ENCODE measurements at regions not wholly inside any gene's neighbourhood (a gene's known extent, or its start where the extent isn't known, plus 50 kb on each side); places are given as distances from the start of the nearest gene placed in this dataset.

DNA sequence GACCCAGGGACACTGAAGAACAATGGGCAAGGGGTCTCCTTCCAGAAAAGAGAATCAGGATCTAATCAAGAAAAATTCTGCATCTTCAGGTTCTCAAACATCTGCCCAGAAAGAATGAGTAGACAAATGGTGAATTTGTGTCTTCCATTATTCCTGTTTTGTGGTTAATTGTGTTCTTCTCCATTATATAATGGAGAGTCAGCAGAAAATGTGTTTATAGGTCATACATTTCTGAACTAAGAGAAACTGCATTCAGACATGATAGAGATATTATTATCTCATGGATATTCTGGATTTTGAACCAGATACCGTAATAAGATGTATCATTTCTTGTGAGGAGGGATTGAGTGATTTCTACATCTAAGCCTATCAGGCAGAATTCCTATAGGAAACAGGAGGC lies 581.7 kb upstream of the JAG1 start:
- no peak for ATAC-seq
- TF ChIP-seq, protein P1, sequence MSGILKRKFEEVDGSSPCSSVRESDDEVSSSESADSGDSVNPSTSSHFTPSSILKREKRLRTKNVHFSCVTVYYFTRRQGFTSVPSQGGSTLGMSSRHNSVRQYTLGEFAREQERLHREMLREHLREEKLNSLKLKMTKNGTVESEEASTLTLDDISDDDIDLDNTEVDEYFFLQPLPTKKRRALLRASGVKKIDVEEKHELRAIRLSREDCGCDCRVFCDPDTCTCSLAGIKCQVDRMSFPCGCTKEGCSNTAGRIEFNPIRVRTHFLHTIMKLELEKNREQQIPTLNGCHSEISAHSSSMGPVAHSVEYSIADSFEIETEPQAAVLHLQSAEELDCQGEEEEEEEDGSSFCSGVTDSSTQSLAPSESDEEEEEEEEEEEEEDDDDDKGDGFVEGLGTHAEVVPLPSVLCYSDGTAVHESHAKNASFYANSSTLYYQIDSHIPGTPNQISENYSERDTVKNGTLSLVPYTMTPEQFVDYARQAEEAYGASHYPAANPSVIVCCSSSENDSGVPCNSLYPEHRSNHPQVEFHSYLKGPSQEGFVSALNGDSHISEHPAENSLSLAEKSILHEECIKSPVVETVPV (CRISPR knock-in tag; IDR thresholded peaks at IDR 0.05) = no peak
- no peak for TF ChIP-seq CSDC2 (CRISPR knock-in tag; IDR thresholded peaks at IDR 0.05)
- TF ChIP-seq GLIS3 (CRISPR knock-in tag; IDR thresholded peaks at IDR 0.05) = no peak
- no peak for TF ChIP-seq PPARA (CRISPR knock-in tag; IDR thresholded peaks at IDR 0.05; ENCODE audit: borderline replicate concordance)
- no peak for TF ChIP-seq ZC3H10 (CRISPR knock-in tag; IDR thresholded peaks at IDR 0.05)
- TF ChIP-seq ZFP3 (CRISPR knock-in tag; IDR thresholded peaks at IDR 0.05) = no peak
- TF ChIP-seq RARB (CRISPR knock-in tag; IDR thresholded peaks at IDR 0.05) = no peak
- TF ChIP-seq ZNF70 (CRISPR knock-in tag; IDR thresholded peaks at IDR 0.05) = no peak
- TF ChIP-seq ARNTL (CRISPR knock-in tag; IDR thresholded peaks at IDR 0.05; ENCODE audit: borderline replicate concordance, low read depth) = no peak
- no peak for TF ChIP-seq ZNF565 (CRISPR knock-in tag; conservative IDR thresholded peaks at IDR 0.05; ENCODE audit: low read depth)
- no peak for TF ChIP-seq SNAI2 (CRISPR knock-in tag; IDR thresholded peaks at IDR 0.05)
- TF ChIP-seq, protein P2, sequence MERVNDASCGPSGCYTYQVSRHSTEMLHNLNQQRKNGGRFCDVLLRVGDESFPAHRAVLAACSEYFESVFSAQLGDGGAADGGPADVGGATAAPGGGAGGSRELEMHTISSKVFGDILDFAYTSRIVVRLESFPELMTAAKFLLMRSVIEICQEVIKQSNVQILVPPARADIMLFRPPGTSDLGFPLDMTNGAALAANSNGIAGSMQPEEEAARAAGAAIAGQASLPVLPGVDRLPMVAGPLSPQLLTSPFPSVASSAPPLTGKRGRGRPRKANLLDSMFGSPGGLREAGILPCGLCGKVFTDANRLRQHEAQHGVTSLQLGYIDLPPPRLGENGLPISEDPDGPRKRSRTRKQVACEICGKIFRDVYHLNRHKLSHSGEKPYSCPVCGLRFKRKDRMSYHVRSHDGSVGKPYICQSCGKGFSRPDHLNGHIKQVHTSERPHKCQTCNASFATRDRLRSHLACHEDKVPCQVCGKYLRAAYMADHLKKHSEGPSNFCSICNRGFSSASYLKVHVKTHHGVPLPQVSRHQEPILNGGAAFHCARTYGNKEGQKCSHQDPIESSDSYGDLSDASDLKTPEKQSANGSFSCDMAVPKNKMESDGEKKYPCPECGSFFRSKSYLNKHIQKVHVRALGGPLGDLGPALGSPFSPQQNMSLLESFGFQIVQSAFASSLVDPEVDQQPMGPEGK (CRISPR knock-in tag; IDR thresholded peaks at IDR 0.05; ENCODE audit: borderline replicate concordance) = no peak
- TF ChIP-seq, protein P3, sequence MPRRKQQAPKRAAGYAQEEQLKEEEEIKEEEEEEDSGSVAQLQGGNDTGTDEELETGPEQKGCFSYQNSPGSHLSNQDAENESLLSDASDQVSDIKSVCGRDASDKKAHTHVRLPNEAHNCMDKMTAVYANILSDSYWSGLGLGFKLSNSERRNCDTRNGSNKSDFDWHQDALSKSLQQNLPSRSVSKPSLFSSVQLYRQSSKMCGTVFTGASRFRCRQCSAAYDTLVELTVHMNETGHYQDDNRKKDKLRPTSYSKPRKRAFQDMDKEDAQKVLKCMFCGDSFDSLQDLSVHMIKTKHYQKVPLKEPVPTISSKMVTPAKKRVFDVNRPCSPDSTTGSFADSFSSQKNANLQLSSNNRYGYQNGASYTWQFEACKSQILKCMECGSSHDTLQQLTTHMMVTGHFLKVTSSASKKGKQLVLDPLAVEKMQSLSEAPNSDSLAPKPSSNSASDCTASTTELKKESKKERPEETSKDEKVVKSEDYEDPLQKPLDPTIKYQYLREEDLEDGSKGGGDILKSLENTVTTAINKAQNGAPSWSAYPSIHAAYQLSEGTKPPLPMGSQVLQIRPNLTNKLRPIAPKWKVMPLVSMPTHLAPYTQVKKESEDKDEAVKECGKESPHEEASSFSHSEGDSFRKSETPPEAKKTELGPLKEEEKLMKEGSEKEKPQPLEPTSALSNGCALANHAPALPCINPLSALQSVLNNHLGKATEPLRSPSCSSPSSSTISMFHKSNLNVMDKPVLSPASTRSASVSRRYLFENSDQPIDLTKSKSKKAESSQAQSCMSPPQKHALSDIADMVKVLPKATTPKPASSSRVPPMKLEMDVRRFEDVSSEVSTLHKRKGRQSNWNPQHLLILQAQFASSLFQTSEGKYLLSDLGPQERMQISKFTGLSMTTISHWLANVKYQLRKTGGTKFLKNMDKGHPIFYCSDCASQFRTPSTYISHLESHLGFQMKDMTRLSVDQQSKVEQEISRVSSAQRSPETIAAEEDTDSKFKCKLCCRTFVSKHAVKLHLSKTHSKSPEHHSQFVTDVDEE (CRISPR knock-in tag; IDR thresholded peaks at IDR 0.05) = no peak

DNA sequence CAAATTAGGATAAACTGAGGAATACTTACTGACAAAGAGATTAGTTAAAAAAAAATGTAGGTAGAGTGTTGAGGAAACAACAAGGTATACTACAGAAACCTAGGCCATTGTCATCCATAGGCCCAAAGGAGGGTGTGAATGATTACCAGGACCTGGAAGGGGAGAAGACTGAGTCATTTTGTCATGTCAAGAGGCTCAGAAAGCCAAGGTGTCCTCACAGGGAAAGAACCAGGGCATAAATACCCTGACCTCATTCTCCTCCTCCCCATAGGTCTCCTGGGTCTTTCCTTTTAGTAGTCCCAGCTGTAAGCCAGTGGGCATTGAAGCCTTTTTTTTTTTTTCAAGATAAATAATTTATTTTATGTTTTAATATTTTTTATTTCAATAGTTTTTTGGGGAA lies 582.1 kb upstream of the JAG1 start:
- ATAC-seq = no peak
- TF ChIP-seq ZC3H10 (CRISPR knock-in tag; IDR thresholded peaks at IDR 0.05) (no peak), ESRRG (CRISPR knock-in tag; IDR thresholded peaks at IDR 0.05) (no peak), RARB (CRISPR knock-in tag; IDR thresholded peaks at IDR 0.05) (no peak), PPARA (CRISPR knock-in tag; IDR thresholded peaks at IDR 0.05; ENCODE audit: borderline replicate concordance) (no peak), BACH2 (CRISPR knock-in tag; IDR thresholded peaks at IDR 0.05; ENCODE audit: borderline replicate concordance) (no peak)
- TF ChIP-seq, protein P4, sequence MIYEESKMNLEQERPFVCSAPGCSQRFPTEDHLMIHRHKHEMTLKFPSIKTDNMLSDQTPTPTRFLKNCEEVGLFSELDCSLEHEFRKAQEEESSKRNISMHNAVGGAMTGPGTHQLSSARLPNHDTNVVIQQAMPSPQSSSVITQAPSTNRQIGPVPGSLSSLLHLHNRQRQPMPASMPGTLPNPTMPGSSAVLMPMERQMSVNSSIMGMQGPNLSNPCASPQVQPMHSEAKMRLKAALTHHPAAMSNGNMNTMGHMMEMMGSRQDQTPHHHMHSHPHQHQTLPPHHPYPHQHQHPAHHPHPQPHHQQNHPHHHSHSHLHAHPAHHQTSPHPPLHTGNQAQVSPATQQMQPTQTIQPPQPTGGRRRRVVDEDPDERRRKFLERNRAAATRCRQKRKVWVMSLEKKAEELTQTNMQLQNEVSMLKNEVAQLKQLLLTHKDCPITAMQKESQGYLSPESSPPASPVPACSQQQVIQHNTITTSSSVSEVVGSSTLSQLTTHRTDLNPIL (CRISPR knock-in tag; IDR thresholded peaks at IDR 0.05; ENCODE audit: low read depth) = no peak
- TF ChIP-seq, protein P1 (CRISPR knock-in tag; IDR thresholded peaks at IDR 0.05) = no peak
- TF ChIP-seq, protein P3 (CRISPR knock-in tag; IDR thresholded peaks at IDR 0.05) = no peak
- TF ChIP-seq, protein P5, sequence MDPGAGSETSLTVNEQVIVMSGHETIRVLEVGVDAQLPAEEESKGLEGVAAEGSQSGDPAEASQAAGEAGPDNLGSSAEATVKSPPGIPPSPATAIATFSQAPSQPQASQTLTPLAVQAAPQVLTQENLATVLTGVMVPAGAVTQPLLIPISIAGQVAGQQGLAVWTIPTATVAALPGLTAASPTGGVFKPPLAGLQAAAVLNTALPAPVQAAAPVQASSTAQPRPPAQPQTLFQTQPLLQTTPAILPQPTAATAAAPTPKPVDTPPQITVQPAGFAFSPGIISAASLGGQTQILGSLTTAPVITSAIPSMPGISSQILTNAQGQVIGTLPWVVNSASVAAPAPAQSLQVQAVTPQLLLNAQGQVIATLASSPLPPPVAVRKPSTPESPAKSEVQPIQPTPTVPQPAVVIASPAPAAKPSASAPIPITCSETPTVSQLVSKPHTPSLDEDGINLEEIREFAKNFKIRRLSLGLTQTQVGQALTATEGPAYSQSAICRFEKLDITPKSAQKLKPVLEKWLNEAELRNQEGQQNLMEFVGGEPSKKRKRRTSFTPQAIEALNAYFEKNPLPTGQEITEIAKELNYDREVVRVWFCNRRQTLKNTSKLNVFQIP (CRISPR knock-in tag; IDR thresholded peaks at IDR 0.05; ENCODE audit: borderline replicate concordance, low read depth) = no peak
